NCI-H2196 treated with DMSO at 0.1 percent for 48 hours (cell line): ENCODE measurements at regions not wholly inside any gene's neighbourhood (a gene's known extent, or its start where the extent isn't known, plus 50 kb on each side); places are given as distances from the start of the nearest gene placed in this dataset.
A peak's percentile ranks its signal among the peaks of the same experiment; 100 is the strongest.
"Not testable (repeated sequence)": the region's sequence is repeated elsewhere in the genome, so short reads cannot be mapped to it uniquely, and the experiment has no call there.

Source experiments
- DNase-seq: peaks from one replicate; lab custom pipeline; 2025; ENCODE audit not compliant: unreplicated experiment; lab: John Stamatoyannopoulos, UW

DNA sequence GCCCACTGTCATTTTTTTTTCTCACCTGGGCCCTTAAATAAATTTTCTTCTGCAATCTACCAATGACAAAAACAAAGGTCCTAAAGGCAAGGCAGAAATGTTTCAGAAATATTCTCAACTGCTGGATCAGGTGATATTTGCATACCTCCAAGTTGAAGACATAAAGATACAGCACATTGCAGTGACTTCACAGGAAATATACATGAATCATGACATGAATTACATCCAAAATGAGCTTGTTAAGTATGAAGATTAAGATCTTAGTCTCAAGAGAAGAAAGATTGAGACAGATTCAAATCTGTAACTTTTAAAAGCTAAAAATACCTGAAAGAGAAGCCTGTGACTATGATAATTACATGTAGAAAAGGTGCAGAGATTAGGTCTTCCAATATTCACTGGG is 207.8 kb downstream of the SIPA1L2 start:
- no peak for DNase-seq

DNA sequence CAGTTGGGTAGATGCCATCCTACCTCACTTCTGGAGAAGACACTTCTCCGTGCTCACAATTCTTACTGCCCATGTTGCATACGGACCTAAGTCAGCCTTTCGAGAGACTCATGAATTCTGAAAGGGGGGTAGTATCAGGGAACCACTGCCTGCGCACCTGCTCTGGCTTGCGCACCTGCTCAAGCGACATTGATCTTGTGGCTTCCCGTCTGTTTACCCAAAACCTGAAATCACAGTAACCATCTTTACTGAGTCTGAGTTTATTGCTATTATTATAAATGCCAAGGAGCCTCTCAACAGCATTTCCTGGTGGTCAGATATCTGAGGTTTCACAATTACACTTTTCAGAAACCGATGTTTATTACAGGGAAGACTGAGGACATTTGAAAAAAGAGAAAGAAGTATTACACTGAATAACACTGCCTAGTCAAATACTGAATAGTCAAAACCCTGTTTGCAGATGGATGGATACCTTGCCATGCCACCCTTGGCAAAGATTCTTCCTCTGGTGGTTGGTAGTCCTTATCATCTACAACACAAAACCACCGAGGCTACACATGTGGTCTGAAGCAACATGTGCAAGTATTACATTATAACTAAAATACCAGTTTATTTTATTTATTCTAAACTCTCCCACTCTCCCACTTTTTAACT is 208.7 kb downstream of the SIPA1L2 start:
- DNase-seq = peak; percentile 71

DNA sequence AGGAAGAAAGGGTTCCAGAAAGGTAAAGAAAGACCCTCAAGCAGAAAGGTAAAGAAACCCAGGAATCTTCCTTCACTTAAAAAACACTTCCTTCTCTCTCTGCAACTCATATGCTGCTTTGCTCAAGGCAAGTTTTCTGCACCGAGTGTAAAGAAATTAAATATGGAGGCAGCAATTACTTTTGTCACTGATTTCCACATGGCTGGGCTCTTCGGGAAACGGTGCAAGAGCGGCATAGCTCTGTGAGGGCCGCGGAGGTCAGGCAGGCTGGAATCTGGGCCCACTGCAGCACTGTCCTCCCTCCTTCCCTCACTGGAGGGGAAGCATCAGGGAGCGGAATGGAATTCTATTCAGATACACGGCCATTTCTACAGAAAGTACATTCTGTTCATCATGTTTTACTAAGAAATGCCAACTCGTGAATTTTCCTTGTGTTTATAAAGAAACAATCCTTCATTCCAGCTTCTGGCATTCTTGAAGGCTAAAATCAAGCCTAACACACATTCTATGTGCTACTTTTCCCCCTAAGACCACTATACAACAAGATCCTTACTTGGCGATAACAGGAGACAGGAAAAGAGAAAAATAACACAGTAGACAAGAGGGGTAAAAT is 212.2 kb downstream of the SIPA1L2 start:
- no peak for DNase-seq

DNA sequence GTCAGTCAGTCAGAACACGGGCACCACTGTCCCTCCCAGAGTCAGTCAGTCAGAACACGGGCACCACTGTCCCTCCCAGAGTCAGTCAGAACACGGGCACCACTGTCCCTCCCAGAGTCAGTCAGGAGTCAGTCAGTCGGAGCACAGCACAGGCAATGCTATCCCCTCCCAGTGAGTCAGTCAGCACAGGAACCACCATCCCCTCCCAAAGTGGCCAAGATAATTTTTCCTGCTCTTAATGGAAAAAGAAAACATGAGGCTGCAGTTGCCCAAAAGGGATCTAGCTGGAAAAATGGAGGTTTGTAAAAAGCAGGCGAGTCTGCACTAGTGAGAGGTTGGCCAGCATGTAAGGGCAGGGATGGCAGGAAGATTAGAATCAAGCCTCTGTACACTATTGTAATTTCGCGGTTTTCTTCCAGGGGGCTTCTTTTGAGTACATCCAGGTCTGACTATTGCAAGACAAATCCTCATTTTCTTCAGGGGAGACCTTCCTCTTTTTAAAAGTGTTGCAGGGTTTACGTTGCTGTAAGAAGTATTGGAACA is 213.8 kb downstream of the SIPA1L2 start:
- no peak for DNase-seq

DNA sequence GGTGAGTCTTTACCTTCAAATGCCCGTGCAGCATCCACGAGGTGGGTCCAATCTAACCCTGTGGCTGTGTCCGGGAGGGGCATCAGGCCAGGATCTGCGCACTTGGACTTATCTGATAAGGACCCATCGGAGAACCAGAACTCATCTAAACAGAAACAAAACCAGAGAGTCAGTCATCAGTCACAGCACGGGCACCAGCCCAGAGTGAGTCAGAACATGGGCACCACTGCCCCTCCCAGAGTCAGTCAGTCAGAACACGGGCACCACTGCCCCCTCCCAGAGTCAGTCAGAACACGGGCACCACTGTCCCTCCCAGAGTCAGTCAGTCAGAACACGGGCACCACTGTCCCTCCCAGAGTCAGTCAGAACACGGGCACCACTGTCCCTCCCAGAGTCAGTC is 214.5 kb downstream of the SIPA1L2 start:
- DNase-seq = not testable (repeated sequence)

DNA sequence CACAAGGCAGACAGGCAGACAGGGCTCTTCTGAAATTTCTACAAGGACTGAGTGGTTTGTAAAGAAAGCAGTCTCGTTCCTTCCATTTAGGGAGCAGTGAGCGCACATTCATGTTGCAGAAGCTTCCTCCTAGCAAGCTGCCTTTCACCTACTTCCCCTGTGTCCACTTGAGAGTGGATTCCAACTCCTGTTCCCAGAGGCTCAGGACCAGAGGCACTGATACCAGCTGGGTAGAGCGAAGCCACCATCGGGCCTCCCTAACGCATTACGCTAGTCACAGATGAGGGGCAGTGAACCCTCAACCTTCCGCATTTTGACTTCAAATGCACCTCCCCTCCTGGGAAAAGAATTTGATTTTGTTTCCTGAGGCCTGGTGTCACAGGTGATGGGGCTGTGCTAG is 215.8 kb downstream of the SIPA1L2 start:
- no peak for DNase-seq

DNA sequence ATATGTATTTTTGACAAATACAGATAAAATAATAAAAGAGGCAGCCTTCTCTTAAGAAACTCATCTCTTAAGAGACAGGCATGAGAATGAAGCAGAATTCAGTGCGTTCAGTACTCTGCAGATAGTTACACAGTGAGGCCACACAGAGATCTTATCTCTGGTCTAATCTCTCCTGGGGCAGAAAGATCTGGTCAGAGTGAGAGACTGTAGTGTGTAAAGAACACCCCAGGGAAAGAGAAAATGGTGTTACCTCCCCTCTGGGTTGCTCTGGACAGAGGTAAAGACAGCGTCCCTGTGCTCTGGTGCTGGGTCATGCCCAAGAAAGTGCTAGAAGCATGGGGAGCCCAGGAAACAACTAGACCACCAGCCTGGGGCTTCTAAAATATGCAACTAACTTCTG is 216.3 kb downstream of the SIPA1L2 start:
- DNase-seq = no peak

DNA sequence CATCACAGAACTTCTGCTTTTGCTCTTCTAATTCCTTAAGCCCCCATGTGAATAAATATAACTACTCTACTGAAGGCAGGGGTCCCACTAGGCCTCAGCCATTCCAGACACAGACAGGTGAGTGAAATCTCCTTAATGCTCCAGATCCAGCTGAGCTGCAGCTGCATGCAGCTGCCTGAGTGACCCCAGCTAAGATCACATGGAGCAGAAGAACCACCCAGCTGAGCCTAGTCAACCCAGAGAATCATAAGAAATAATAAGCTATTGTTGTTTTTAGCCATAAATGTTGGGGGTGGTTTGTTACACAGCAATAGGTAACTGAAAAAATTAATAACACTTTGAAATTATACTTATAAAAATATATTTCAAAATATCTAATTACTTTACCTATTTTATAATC is 220.3 kb downstream of the SIPA1L2 start:
- no peak for DNase-seq

DNA sequence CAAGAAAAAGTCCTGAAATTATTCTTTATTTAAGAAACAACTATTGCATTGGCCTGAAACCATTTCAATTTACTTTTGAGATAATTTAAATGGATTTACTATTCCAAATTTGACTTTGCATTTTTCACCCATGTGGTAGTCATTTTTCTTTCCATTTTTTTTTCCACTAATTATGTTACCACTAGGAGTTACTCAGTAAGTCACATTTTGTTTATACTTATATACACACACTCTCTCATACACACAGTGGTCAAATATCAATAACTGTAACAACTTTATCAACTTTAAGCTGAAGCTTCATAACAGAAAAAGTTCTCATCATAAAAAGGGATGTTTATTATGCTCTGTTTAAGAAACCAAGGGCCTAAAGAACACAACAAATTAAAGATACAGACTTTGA is 222.8 kb downstream of the SIPA1L2 start:
- DNase-seq = no peak

DNA sequence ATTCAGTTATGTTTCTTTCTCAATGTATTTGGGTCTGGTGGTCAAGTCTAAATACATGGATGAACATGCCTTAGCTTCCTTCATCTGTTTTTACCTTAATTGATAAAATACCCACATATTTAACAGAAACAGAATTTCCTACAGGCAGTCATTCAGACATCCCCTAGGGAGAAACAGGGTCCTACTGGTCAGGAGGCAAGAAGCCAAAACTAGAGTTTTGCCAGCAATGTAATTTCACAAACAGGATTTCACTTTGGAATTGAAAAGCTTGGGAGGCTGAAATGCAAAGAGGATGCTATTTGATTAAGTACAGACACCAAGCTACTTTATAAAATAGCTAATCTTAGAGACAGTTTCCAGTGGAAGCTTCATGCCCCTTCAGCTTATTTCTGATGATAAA is 224.2 kb downstream of the SIPA1L2 start:
- no peak for DNase-seq

DNA sequence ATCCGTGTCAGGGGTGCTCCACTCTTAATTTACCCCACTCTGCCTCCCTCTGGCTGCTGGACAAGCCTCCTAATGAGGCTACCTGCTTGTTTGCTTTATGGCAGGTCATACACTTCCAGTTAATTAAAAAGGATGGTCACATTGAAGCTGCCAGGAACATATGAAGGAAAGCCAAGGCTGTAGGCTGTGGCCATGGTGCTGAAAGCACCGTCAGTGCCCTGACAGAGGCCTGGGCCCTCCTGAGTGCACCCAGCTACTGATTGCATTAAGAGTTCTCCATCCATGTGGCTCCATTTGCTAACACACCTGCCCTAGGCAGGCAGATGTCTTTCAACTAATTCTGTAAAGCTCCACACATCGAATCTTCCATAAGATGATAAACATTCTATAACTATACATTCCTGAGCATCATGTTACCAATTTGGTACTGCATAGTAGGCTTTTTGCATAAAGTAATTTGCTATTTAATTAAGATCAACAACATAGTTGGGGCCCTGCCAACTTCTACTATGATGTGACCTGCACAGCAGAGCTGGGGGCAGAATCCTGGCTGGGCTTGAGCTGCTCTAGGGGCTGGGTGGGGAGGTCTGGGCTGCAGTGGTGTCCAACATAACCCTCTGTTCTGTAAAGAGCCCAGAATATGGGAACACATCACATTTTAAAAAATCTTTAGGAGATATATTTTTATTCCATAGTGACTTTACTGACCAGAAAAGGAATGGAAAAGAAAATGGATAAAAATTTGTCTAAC is 224.8 kb downstream of the SIPA1L2 start:
- no peak for DNase-seq

DNA sequence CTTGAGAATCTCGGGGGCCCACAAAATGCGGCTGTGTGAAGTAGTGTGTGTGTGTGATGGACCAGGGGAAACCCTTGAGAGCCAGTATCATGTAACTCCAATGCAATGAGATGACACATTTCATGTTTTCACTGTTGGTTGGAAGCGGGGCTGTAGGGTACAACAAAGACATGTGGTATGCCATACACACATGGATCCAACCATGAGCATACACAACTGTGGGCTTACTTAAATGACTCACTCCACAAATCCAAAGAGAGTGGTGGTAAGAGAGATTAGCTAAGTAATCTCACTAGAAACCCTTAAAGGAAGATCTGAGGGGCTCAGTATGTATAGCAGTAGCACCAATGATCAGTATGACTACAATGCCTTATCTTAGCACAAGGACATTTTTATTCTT is 225.7 kb downstream of the SIPA1L2 start:
- no peak for DNase-seq

DNA sequence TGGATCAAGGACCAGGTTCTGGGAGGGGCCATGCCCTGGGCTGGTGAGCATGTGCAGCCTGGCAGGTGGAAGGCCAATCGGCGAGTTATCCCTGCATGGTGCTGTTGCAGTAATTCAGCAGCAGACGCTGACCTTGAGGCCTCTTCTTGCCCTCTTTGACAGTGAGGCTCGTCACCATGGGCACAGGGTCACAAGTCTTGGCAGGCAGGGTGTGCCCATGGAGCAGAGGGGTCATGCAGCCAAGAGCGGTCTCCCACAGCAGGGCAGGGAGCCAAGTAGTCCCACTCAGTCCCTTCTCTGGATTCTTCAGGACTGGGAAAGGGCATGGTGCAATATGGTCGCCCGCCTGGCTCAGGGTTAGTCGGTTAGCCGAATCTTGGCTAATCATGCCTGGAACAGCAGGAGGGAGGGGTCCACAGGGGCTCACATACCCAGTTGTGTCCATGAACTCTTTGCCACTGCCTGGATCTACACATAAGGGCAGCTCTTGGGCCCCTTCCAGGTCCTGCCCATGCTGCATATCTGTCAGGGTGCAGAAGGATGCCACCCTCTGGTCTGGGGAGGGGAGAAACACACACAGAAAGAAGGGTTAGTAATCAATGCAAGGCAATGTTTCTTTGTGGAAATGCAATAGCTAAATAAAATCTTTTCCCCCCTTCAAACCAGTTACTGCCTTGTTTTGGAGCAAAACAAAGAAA is 226.8 kb downstream of the SIPA1L2 start:
- DNase-seq = no peak

DNA sequence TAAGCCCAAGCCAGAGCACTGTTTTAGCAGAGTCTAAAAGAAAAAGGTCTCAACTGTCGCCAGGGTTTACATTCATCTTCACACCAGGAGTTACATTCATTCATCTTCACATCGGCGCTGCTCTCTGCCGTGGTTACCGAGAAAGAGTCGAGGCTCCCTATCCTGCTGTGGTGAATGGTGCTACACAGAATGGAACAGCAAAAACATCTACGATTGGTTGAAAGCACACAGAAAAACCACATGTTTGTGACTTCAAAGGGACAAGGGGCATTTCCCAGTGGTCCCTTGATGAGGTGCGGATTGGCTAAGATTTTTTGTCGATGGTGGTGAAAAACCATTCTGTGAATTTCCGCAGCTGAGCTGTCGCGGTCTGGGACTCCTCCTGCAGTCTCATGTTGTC is 231.1 kb downstream of the SIPA1L2 start:
- no peak for DNase-seq

DNA sequence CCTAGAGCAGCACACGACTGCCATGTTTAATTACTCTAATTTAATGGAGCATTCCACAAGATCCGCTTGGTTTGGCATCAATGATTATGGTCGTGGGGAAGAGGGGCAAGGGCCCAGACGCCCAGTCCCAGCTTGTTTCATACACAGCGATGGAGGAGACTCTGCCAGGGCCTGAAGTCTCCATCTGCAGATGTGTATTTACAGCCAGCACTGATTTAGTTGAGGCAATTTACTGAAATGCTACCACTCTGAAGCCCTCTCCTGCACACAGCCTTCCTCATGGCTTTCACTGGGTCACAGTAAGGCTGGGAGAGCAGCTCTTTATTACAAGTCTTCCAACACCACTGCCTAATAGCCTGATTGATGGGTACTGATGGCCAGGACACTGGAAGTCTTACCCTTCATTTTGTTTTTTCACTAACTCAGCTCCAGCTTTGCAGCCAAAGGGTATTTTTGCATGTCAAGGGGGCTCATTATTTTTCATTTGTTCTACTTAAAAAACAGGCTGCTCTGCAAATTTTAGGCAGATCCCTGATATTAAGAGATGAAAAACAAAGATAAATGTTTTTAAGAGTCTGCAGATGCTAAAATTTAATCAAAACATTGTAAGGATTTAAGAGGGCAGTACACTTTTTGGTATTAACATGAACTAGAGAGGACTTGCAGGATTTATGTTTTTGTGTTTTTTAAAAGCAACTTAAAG is 236.3 kb downstream of the SIPA1L2 start:
- DNase-seq = no peak

DNA sequence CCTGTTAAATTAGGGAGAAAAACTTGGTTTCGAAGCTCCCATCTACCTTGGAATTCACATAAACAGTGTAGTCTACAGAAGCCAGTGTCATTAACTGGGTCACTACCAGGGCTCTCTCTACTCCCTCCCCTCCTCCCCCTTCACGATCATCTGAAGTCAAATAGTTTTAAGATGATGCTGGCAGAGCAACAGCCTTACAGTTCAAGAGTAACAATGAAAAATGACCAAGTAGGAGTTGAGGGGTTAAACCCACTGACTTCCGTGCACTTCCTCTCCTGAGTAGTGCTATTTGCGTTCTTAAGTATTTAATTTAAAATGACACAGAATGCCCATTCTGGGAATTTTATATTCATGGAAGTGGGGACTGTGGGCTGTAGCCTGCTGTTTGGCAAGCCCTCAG is 236.9 kb downstream of the SIPA1L2 start:
- no peak for DNase-seq

DNA sequence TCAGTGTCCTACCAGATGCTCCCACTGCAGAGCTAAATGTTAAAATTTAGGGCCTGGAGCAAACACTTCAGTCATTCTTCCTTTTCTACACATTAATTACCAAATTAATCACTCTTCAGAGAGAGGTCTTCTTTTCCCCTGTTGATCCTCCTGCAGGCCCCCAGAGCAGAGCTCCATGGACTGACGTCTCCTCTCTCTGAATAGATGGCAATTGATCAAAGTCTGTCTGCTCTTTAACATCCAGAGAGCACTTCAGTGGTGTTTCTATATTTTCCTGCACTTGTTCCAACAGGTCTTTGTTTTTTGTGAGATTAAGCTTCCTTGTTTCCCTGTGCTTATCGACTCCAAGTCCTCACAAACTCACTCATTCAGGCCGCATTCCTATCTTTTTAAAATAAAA is 239.3 kb downstream of the SIPA1L2 start:
- no peak for DNase-seq

DNA sequence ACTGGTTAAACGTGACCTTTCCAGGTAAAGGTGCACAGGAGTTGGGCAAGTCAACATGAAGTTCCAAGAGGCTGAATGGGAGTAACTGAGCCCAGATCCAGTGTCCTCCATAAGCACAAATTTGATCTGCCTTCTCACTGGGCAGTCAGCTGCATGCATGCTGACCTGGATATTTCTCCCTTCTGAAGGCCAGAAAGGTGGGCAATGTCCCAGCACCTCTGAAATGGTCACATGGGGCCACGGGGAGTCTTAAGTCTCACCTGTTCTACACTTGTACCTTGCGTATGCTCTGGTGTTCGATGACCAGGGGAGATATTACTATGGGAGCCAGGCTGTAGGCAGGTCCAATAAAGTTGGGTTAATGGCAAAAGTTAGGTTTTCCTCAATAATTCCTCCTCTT is 240.2 kb downstream of the SIPA1L2 start:
- DNase-seq = no peak

DNA sequence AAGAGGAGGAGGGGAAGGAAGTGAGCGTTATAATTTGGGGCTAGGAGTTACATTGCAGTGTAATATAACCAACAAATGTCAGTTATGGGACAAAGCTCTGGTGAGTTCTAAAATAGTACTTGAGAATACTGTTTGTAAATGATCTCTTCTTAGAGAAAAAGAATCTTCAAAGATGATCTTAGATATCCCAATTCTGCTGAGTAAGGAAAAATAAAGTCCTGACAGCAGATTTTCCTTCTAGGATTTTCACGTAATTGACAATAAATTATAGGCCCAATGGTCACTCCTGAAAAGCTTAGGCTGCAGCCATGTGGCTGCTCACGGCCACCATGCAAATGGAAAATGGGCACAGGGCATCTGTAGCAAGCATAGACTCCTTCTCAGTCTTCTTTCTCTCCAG is 241.6 kb downstream of the SIPA1L2 start:
- DNase-seq = no peak

DNA sequence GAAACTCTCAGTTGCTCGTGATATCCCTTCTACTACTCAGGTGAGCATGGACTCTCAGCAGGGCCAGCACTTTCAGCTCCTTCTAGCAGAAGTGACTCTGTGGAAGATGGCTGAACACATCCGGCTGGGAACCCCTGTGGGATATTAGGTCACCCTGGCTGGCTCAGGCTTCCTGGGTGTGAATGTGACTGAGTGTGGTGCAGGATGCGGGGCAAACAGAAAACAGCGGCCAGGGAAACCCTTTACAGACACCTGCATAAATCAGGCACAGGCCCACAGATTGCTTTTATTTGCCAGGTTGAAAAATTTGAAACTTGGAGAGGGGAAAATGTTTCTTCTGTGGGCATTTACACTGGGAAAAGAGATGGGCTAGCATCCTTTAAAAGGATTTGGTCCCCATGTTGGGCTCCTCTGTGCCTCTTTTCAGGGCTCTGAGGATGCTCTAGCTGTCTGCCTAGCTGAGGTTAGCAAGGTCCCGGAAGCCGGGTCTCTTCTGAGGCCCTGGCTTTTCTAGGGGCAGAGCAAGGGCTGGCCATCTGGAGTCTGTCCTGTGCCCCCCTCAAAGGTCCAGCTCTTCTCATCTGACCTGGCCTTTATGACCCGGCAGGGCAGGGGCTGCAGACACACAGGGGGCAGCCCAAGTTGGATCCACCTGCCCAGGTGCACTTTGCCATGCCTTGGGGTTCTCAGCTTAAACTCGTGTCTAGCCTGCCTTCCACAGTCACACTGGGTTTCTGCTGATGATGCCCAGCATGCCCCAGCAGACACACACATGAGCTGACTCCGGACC is 243.0 kb downstream of the SIPA1L2 start:
- DNase-seq = no peak
